Activated naive CD4-positive, alpha-beta T cell treated with anti-CD3 and anti-CD28 coated beads for 36 hours (primary cell): ENCODE measurements at regions not wholly inside any gene's neighbourhood (a gene's known extent, or its start where the extent isn't known, plus 50 kb on each side); places are given as distances from the start of the nearest gene placed in this dataset.
"Not testable (repeated sequence)": the region's sequence is repeated elsewhere in the genome, so short reads cannot be mapped to it uniquely, and the experiment has no call there.

Experiments
- CTCF ChIA-PET: fragments of 350-600 bp; sonication (Branson Sonifier 250); formaldehyde crosslinking; loops from one replicate; lab custom pipeline; 2021; ENCODE audit warnings: antibody characterized with exemption; lab: Charles Lee
- DNase-seq: peaks from one replicate; pipeline ENCODE4 v3.0.0-alpha.2; 2020
- H3K27ac Mint-ChIP-seq: one replicate; pipeline ENCODE4 v1.8.0; 2021; ENCODE audit warnings: mild to moderate bottlenecking, mixed read lengths
- H3K27me3 Mint-ChIP-seq: one replicate; pipeline ENCODE4 v1.8.0; 2021; ENCODE audit warnings: low read depth, mixed read lengths
- H3K36me3 Mint-ChIP-seq: one replicate; pipeline ENCODE4 v1.8.0; 2021; ENCODE audit warnings: low read depth, mixed read lengths
- H3K4me1 Mint-ChIP-seq: one replicate; pipeline ENCODE4 v1.8.0; 2021; ENCODE audit warnings: low read depth, mixed read lengths
- H3K4me3 Mint-ChIP-seq: one replicate; pipeline ENCODE4 v1.8.0; 2021; ENCODE audit warnings: mild to moderate bottlenecking, moderate library complexity, mixed read lengths
- H3K9me3 Mint-ChIP-seq: one replicate; pipeline ENCODE4 v1.8.0; 2021; ENCODE audit warnings: mixed read lengths
- intact Hi-C: fragments of 100-400 bp; cut with micrococcal nuclease; formaldehyde crosslinking; loops from one replicate; pipeline ENCODE4 v1.15.1; 2023

DNA sequence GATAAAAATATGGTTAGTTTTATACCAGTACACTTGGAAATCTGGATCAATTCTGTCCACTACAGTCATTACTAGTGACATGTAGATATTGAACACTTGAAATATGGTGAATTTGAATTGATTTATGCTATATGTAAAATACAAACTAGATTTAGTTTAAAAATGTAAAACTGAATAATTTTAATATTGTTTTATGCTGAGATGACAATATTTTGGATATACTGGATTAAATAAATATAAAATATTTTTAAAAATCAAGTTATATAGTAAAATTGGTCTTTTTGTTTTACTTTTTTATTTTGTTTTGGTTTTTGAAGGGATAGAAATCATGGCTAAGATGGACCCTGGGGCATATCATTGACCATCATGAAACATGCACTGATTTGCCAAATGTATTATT lies 1372.8 kb upstream of the CDH18 start:
- intact Hi-C loops, H3K36me3 Mint-ChIP-seq, H3K9me3 Mint-ChIP-seq, CTCF ChIA-PET, H3K27me3 Mint-ChIP-seq, H3K4me1 Mint-ChIP-seq, H3K4me3 Mint-ChIP-seq, DNase-seq, H3K27ac Mint-ChIP-seq: not testable (repeated sequence)

GRCh38 chr5:21341948-21342261 lies 1353.9 kb upstream of the CDH18 start:
- H3K9me3 Mint-ChIP-seq, intact Hi-C loops, CTCF ChIA-PET, H3K27me3 Mint-ChIP-seq, H3K36me3 Mint-ChIP-seq, H3K4me1 Mint-ChIP-seq: not testable (repeated sequence)
- peak; percentile 23 for DNase-seq
- Mint-ChIP-seq H3K27ac (peak overlapping the region; percentile 36), H3K4me3 (peak overlapping the region; percentile 68)

DNA sequence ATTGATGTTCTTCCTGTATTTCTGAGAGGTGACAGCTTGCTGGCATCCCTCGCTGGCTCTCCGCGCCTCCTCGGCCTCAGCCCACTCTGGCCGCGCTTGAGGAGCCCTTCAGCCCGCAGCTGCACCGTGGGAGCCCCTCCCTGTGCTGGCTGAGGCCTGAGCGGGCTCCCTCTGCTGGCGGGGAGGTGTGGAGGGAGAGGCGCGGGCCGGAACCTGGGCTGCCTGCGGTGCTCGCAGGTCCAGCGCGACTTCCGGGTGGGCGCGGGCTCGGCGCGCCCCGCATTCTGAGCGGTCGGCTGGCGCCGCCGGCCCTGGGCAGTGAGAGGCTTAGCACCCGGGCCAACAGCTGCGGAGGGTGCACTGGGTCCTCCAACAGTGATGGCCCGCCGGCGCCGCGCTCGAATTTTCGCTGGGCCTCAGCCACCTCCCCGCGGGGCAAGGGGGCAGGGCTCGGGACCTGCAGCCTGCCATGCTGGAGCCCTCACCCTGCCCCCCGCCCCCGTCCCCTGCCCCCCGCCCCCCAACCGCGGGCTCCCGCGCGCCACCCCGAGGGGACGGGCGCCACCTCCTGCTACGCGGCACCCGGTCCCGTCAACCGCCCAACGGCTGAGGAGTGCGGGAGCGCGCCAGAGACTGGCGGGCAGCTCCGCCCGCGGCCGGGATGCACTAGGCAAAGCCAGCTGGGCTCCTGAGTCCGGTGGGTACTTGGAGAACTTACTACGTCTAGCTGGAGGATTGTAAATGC lies 1353.4 kb upstream of the CDH18 start:
- intact Hi-C loops, H3K36me3 Mint-ChIP-seq, DNase-seq, CTCF ChIA-PET, H3K4me1 Mint-ChIP-seq, H3K27me3 Mint-ChIP-seq, H3K9me3 Mint-ChIP-seq: not testable (repeated sequence)
- H3K4me3 Mint-ChIP-seq = peak overlapping the region; percentile 68
- H3K27ac Mint-ChIP-seq = peak overlapping the region; percentile 36

- H3K4me1 Mint-ChIP-seq, H3K4me3 Mint-ChIP-seq, DNase-seq, intact Hi-C loops, CTCF ChIA-PET, H3K27me3 Mint-ChIP-seq, H3K27ac Mint-ChIP-seq, H3K36me3 Mint-ChIP-seq, H3K9me3 Mint-ChIP-seq: not testable (repeated sequence)
Observed at GRCh38 chr5:21340233-21340632, 1352.2 kb upstream of the CDH18 start.

- DNase-seq, CTCF ChIA-PET, H3K4me1 Mint-ChIP-seq, H3K27me3 Mint-ChIP-seq, H3K27ac Mint-ChIP-seq, H3K4me3 Mint-ChIP-seq, intact Hi-C loops, H3K9me3 Mint-ChIP-seq, H3K36me3 Mint-ChIP-seq: not testable (repeated sequence)
Observed at GRCh38 chr5:21336478-21336877, 1348.5 kb upstream of the CDH18 start.

DNA sequence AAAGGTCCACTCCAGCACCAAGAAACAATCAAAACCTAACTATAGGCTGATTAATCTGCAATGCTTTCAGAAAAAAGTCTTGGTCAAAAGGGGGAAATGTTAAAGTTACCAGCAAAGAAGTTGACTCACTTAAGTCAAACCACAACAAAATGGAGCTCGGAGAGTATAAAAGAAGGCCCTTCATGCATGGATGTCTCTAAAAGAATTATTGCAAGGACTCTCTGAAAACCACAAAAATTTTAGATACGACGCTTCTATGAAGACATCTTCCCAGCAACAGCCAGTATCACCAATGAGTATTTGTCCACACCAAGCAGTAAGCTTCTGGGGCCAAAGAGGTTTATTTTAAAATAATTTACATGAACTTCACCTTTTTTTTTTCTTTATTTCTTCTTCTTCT lies 1327.4 kb upstream of the CDH18 start:
- H3K4me3 Mint-ChIP-seq, H3K9me3 Mint-ChIP-seq, intact Hi-C loops, DNase-seq, H3K4me1 Mint-ChIP-seq, H3K27ac Mint-ChIP-seq, H3K36me3 Mint-ChIP-seq, H3K27me3 Mint-ChIP-seq, CTCF ChIA-PET: not testable (repeated sequence)

- DNase-seq, H3K9me3 Mint-ChIP-seq, CTCF ChIA-PET, H3K4me3 Mint-ChIP-seq, H3K36me3 Mint-ChIP-seq, H3K4me1 Mint-ChIP-seq, H3K27me3 Mint-ChIP-seq, H3K27ac Mint-ChIP-seq, intact Hi-C loops: not testable (repeated sequence)
Observed at GRCh38 chr5:21301205-21301604, 1313.2 kb upstream of the CDH18 start.

DNA sequence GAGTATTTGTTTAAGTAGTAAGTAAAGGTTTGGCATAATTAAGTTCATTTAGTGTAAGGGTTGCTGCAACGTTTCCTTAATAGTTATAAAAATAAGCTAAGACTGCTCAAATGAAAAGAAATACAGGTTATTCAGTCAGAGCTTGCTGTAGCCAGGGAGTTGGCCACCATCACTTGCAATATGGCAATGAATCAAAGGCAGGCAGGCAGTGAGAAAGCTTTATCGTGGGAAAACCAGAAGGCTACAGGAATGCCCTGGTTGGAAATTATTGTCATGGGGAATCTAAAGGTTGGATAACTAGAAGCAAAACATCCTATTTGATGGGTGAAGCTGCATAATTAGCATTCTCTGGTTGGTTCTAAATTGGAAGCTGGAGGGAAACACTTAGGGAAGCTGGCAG lies 1286.4 kb upstream of the CDH18 start:
- H3K9me3 Mint-ChIP-seq, DNase-seq, H3K4me1 Mint-ChIP-seq, H3K27ac Mint-ChIP-seq, intact Hi-C loops, H3K27me3 Mint-ChIP-seq, H3K4me3 Mint-ChIP-seq, H3K36me3 Mint-ChIP-seq, CTCF ChIA-PET: not testable (repeated sequence)

- H3K27me3 Mint-ChIP-seq = no peaks in the 10 kb centered on the region
- no peak overlapping the region for H3K27ac Mint-ChIP-seq
- H3K4me1 Mint-ChIP-seq = no peaks in the 10 kb centered on the region
- H3K36me3 Mint-ChIP-seq = no peaks in the 10 kb centered on the region
- intact Hi-C loops = no loop called here
- H3K4me3 Mint-ChIP-seq = no peak overlapping the region
- peaks cover 8% of the 10 kb centered on the region for H3K9me3 Mint-ChIP-seq
- no peak for DNase-seq
- CTCF ChIA-PET = no interaction called here
Observed at GRCh38 chr5:21263361-21263760, 1275.4 kb upstream of the CDH18 start.

- Mint-ChIP-seq H3K4me3 (no peak overlapping the region), H3K36me3 (no peaks in the 10 kb centered on the region), H3K27me3 (no peaks in the 10 kb centered on the region), H3K9me3 (peaks cover 5% of the 10 kb centered on the region), H3K4me1 (no peaks in the 10 kb centered on the region), H3K27ac (no peak overlapping the region)
- DNase-seq = no peak
- CTCF ChIA-PET = no interaction called here
- intact Hi-C loops = no loop called here
Observed at GRCh38 chr5:21254161-21254560, 1266.2 kb upstream of the CDH18 start.

GRCh38 chr5:21244982-21245381 lies 1257.0 kb upstream of the CDH18 start:
- no peak overlapping the region for H3K27ac Mint-ChIP-seq

GRCh38 chr5:21238786-21239185 lies 1250.8 kb upstream of the CDH18 start:
- no peaks in the 10 kb centered on the region for H3K36me3 Mint-ChIP-seq
- H3K27me3 Mint-ChIP-seq = no peaks in the 10 kb centered on the region
- H3K4me1 Mint-ChIP-seq = no peaks in the 10 kb centered on the region
- intact Hi-C loops = no loop called here
- no peak for DNase-seq
- no peak overlapping the region for H3K27ac Mint-ChIP-seq
- peaks cover 6% of the 10 kb centered on the region for H3K9me3 Mint-ChIP-seq
- CTCF ChIA-PET = no interaction called here
- H3K4me3 Mint-ChIP-seq = no peak overlapping the region

More at GRCh38 chr5:21244982-21245381, 1257.0 kb upstream of the CDH18 start:
- H3K4me1 Mint-ChIP-seq = no peaks in the 10 kb centered on the region
- peaks cover 2% of the 10 kb centered on the region for H3K9me3 Mint-ChIP-seq
- intact Hi-C loops = no loop called here
- no peak for DNase-seq
- CTCF ChIA-PET = no interaction called here
- no peaks in the 10 kb centered on the region for H3K27me3 Mint-ChIP-seq
- H3K36me3 Mint-ChIP-seq = no peaks in the 10 kb centered on the region
- no peak overlapping the region for H3K4me3 Mint-ChIP-seq

DNA sequence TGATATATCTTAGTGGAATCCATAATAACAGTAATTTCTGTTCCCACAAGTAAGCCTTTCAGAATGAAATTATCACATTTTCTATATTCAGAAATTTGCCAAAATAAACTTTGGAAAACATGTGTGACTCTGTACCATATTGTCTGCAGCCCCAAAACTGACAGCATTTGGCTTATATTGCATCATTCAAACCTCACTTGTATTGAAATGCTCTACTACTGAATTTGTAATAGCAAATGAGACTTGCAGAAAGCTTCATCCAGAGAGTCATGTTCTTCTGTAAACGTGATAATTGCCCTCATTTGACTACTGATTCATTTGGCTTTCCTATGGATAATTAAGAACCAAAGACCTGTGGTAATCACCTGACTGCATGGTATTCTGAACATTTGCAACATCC lies 1249.5 kb upstream of the CDH18 start:
- H3K36me3 Mint-ChIP-seq = no peaks in the 10 kb centered on the region
- intact Hi-C loops = no loop called here
- CTCF ChIA-PET = no interaction called here
- H3K4me3 Mint-ChIP-seq = no peak overlapping the region
- H3K27ac Mint-ChIP-seq = no peak overlapping the region
- H3K27me3 Mint-ChIP-seq = no peaks in the 10 kb centered on the region
- no peaks in the 10 kb centered on the region for H3K4me1 Mint-ChIP-seq
- peaks cover 6% of the 10 kb centered on the region for H3K9me3 Mint-ChIP-seq
- no peak for DNase-seq
